HepG2 (cell line): ENCODE measurements at regions not wholly inside any gene's neighbourhood (a gene's known extent, or its start where the extent isn't known, plus 50 kb on each side); places are given as distances from the start of the nearest gene placed in this dataset.

Experiments used
- CTCF ChIP-seq: sonication (generic); formaldehyde crosslinking; IDR thresholded peaks from 2 replicates; pipeline ENCODE4 v1.5.0; 2020; ENCODE audit warnings: mild to moderate bottlenecking, missing genetic modification reagents, moderate library complexity
- EZH2 ChIP-seq: conservative IDR thresholded peaks from 2 replicates; pipeline ENCODE4 v1.6.1; 2012; ENCODE audit warnings: mild to moderate bottlenecking, low read depth, low read length, moderate library complexity
- FOSL1 ChIP-seq: sonication (generic); formaldehyde crosslinking; IDR thresholded peaks from 2 replicates; pipeline ENCODE4 v1.9.0; 2021; ENCODE audit warnings: missing genetic modification reagents, borderline replicate concordance
- IRF9 ChIP-seq: sonication (generic); formaldehyde crosslinking; IDR thresholded peaks from 2 replicates; pipeline ENCODE4 v1.8.0; 2022; ENCODE audit warnings: missing genetic modification reagents, mild to moderate bottlenecking, borderline replicate concordance
- POLR2AphosphoS2 ChIP-seq: IDR thresholded peaks from 2 replicates; pipeline ENCODE4 v1.6.1; 2011; ENCODE audit warnings: low read depth, low read length, improper control_type of control experiment
- RAD21 ChIP-seq: fragments of 450-650 bp; formaldehyde crosslinking; IDR thresholded peaks from 2 replicates; pipeline ENCODE4 v1.5.0; 2020; ENCODE audit warnings: mild to moderate bottlenecking
- SP1 ChIP-seq, 2 experiments: fragments of 450-650 bp in 1 of 2; sonication (generic) in 1 of 2; formaldehyde crosslinking in 1 of 2; IDR thresholded peaks; 2 replicates each; pipeline versions ENCODE4 v1.4.0 to v1.6.1; 2016 to 2020; ENCODE audit warnings: missing genetic modification reagents in 1 of 2
- STAT5B ChIP-seq: sonication (generic); formaldehyde crosslinking; IDR thresholded peaks from 2 replicates; pipeline ENCODE4 v1.4.0; 2020; ENCODE audit warnings: missing genetic modification reagents
- TBL1XR1 ChIP-seq: fragments of 150-350 bp; IDR thresholded peaks from 2 replicates; pipeline ENCODE4 v1.6.1; 2014; ENCODE audit warnings: borderline replicate concordance, low read length; ENCODE audit not compliant: partially characterized antibody
- TCF7 ChIP-seq: sonication (generic); IDR thresholded peaks from 2 replicates; pipeline ENCODE4 v1.6.1; 2016; ENCODE audit warnings: antibody characterized with exemption, low read depth
- ZFP36L2 ChIP-seq: sonication (generic); formaldehyde crosslinking; IDR thresholded peaks from 2 replicates; pipeline ENCODE4 v1.4.0; 2020; ENCODE audit warnings: missing genetic modification reagents
- ZNF260 ChIP-seq: sonication (generic); formaldehyde crosslinking; IDR thresholded peaks from 2 replicates; pipeline ENCODE4 v1.4.0; 2020; ENCODE audit warnings: missing genetic modification reagents, low read depth, mild to moderate bottlenecking, borderline replicate concordance
- ZNF563 ChIP-seq: sonication (generic); formaldehyde crosslinking; IDR thresholded peaks from 2 replicates; pipeline ENCODE4 v1.8.0; 2022; ENCODE audit warnings: mild to moderate bottlenecking, moderate library complexity, missing genetic modification reagents
- ZNF709 ChIP-seq: sonication (generic); formaldehyde crosslinking; IDR thresholded peaks from 2 replicates; pipeline ENCODE4 v1.5.0; 2020; ENCODE audit warnings: mild to moderate bottlenecking, missing genetic modification reagents

GRCh38 chr2:116979916-116980764 is 834.4 kb upstream of the DDX18 start:
- no peak for TF ChIP-seq STAT5B (CRISPR knock-in tag)
- no peak for TF ChIP-seq SP1 (IDR thresholded peaks at IDR 0.05)
- TF ChIP-seq SP1 (CRISPR knock-in tag; IDR thresholded peaks at IDR 0.05): no peak
- no peak for TF ChIP-seq IRF9 (CRISPR knock-in tag)
- TF ChIP-seq POLR2AphosphoS2: no peak
- no peak for TF ChIP-seq ZNF709 (CRISPR knock-in tag)
- TF ChIP-seq RAD21 (CRISPR knock-in tag): no peak
- TF ChIP-seq ZNF563 (CRISPR knock-in tag): no peak
- no peak for TF ChIP-seq ZFP36L2 (CRISPR knock-in tag)
- TF ChIP-seq TBL1XR1: no peak
- no peak for TF ChIP-seq CTCF (CRISPR knock-in tag)
- no peak for TF ChIP-seq ZNF260 (CRISPR knock-in tag)
- no peak for TF ChIP-seq EZH2
- no peak for TF ChIP-seq TCF7
- no peak for TF ChIP-seq FOSL1
